ENCODE measurements at regions not wholly inside any gene's neighbourhood (a gene's known extent, or its start where the extent isn't known, plus 50 kb on each side); places are given as distances from the start of the nearest gene placed in this dataset.

GRCh38 chr18:54433368-54433767 is 75.7 kb downstream of the C18orf54 start:
- TF ChIP-seq CTCF (IDR thresholded peaks at IDR 0.05; ENCODE audit: insufficient read depth, missing control alignments): no peak
- DNase-seq (ENCODE audit: insufficient read length, low spot score): no peak
- FAIRE-seq: no peak

GRCh38 chr18:54433857-54434256 is 76.2 kb downstream of the C18orf54 start:
- no peak for TF ChIP-seq CTCF (IDR thresholded peaks at IDR 0.05; ENCODE audit: insufficient read depth, missing control alignments)
- FAIRE-seq (no peak), DNase-seq (ENCODE audit: insufficient read length, low spot score) (no peak)

GRCh38 chr18:54434453-54434852 is 76.7 kb downstream of the C18orf54 start:
- DNase-seq (ENCODE audit: insufficient read length, low spot score) (no peak), FAIRE-seq (no peak)
- no peak for TF ChIP-seq CTCF (IDR thresholded peaks at IDR 0.05; ENCODE audit: insufficient read depth, missing control alignments)

GRCh38 chr18:54436501-54436900 is 78.8 kb downstream of the C18orf54 start:
- no peak for TF ChIP-seq CTCF (IDR thresholded peaks at IDR 0.05; ENCODE audit: insufficient read depth, missing control alignments)
- FAIRE-seq (peak; percentile 92), DNase-seq (ENCODE audit: insufficient read length, low spot score) (no peak)

- FAIRE-seq: no peak
- no peak for DNase-seq (ENCODE audit: insufficient read length, low spot score)
- no peak for TF ChIP-seq CTCF (IDR thresholded peaks at IDR 0.05; ENCODE audit: insufficient read depth, missing control alignments)
These were observed 82.6 kb downstream of the C18orf54 start for GRCh38 chr18:54440292-54440691.

- FAIRE-seq: peak; percentile 99
- DNase-seq (ENCODE audit: insufficient read length, low spot score): peak; percentile 25
- peak; percentile 73 for TF ChIP-seq CTCF (IDR thresholded peaks at IDR 0.05; ENCODE audit: insufficient read depth, missing control alignments)
These were observed 86.7 kb downstream of the C18orf54 start for GRCh38 chr18:54444319-54444914.

GRCh38 chr18:54453996-54454395 is 96.3 kb downstream of the C18orf54 start:
- FAIRE-seq: peak; percentile 99
- no peak for TF ChIP-seq CTCF (IDR thresholded peaks at IDR 0.05; ENCODE audit: insufficient read depth, missing control alignments)

More at GRCh38 chr18:54453996-54454395, 96.3 kb downstream of the C18orf54 start:
- no peak for DNase-seq (ENCODE audit: insufficient read length, low spot score)
